Ovary (tissue), 3 donors: ENCODE measurements at regions not wholly inside any gene's neighbourhood (a gene's known extent, or its start where the extent isn't known, plus 50 kb on each side); places are given as distances from the start of the nearest gene placed in this dataset.

Experiments
- EP300 ChIP-seq: sonication (generic); formaldehyde crosslinking; IDR thresholded peaks from one replicate; pipeline ENCODE4 v1.6.1; 2017; ENCODE audit warnings: antibody characterized with exemption
- POLR2A ChIP-seq: fragments of 450-650 bp; IDR thresholded peaks from one replicate; pipeline ENCODE4 v1.6.1; 2017; ENCODE audit warnings: antibody characterized with exemption, mild to moderate bottlenecking, moderate library complexity
- TF ChIP-seq, protein P1 (sequence below), 3 donors: fragments of 450-650 bp in 2 of 3; fragments of 200-600 bp in 1 of 3; IDR thresholded peaks; one replicate each; pipeline versions ENCODE4 v1.5.1 to v1.8.0; 2016 to 2022; ENCODE audit warnings: antibody characterized with exemption in 3 of 3, mild to moderate bottlenecking in 1 of 3
- donor health status: DM: no; HTN: no; CAD: no.

DNA sequence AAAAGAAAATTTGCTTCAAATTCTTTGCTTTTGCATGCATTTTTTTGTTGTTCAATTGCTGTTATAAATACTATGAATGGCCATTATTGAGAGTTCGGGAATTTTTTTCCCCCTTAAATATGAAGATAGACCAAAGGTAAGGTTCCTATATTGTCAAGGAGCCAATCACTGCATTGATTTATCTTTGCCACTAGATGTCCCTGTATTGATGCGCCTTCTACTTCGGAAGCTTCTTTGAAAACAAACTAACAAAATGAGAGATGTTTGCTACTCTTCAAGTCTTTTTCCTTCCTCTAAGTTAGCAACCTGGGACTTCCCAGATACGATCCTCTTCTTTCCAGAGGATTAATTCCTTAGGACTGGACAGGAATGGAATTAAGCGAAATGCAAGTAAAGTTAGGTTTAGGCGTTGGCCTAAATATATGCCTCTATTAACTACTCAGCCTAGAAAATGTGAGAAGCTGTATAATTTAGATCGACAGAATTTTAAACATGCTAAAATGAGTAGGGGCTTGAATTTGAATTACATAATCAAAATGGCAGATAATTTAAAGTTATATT is 318.1 kb downstream of the AEBP2 start:
- no peak for TF ChIP-seq POLR2A
- TF ChIP-seq, protein P1, sequence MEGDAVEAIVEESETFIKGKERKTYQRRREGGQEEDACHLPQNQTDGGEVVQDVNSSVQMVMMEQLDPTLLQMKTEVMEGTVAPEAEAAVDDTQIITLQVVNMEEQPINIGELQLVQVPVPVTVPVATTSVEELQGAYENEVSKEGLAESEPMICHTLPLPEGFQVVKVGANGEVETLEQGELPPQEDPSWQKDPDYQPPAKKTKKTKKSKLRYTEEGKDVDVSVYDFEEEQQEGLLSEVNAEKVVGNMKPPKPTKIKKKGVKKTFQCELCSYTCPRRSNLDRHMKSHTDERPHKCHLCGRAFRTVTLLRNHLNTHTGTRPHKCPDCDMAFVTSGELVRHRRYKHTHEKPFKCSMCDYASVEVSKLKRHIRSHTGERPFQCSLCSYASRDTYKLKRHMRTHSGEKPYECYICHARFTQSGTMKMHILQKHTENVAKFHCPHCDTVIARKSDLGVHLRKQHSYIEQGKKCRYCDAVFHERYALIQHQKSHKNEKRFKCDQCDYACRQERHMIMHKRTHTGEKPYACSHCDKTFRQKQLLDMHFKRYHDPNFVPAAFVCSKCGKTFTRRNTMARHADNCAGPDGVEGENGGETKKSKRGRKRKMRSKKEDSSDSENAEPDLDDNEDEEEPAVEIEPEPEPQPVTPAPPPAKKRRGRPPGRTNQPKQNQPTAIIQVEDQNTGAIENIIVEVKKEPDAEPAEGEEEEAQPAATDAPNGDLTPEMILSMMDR (IDR thresholded peaks at IDR 0.05), result peak in 2 of 3 donors; percentile 56 to 62
- no peak for TF ChIP-seq EP300
